ENCODE measurements at regions not wholly inside any gene's neighbourhood (a gene's known extent, or its start where the extent isn't known, plus 50 kb on each side); places are given as distances from the start of the nearest gene placed in this dataset.

- no peak for TF ChIP-seq ZNF202 (tag by site-specific recombination; IDR thresholded peaks at IDR 0.05; ENCODE audit: borderline replicate concordance)
- TF ChIP-seq ZNF560 (tag by site-specific recombination; IDR thresholded peaks at IDR 0.05; ENCODE audit: borderline replicate concordance) = no peak
- TF ChIP-seq PRDM1 (tag by site-specific recombination; IDR thresholded peaks at IDR 0.05) = no peak
- TF ChIP-seq ZNF292 (tag by site-specific recombination; IDR thresholded peaks at IDR 0.05; ENCODE audit: borderline replicate concordance, low read depth) = no peak
- TF ChIP-seq INSM2 (tag by site-specific recombination; IDR thresholded peaks at IDR 0.05) = no peak
- no peak for TF ChIP-seq ZNF623 (tag by site-specific recombination; IDR thresholded peaks at IDR 0.05)
- TF ChIP-seq, protein P1, sequence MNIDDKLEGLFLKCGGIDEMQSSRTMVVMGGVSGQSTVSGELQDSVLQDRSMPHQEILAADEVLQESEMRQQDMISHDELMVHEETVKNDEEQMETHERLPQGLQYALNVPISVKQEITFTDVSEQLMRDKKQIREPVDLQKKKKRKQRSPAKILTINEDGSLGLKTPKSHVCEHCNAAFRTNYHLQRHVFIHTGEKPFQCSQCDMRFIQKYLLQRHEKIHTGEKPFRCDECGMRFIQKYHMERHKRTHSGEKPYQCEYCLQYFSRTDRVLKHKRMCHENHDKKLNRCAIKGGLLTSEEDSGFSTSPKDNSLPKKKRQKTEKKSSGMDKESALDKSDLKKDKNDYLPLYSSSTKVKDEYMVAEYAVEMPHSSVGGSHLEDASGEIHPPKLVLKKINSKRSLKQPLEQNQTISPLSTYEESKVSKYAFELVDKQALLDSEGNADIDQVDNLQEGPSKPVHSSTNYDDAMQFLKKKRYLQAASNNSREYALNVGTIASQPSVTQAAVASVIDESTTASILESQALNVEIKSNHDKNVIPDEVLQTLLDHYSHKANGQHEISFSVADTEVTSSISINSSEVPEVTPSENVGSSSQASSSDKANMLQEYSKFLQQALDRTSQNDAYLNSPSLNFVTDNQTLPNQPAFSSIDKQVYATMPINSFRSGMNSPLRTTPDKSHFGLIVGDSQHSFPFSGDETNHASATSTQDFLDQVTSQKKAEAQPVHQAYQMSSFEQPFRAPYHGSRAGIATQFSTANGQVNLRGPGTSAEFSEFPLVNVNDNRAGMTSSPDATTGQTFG (tag by site-specific recombination; IDR thresholded peaks at IDR 0.05; ENCODE audit: borderline replicate concordance) = no peak
- no peak for TF ChIP-seq ZNF785 (tag by site-specific recombination; IDR thresholded peaks at IDR 0.05)
- no peak for TF ChIP-seq ZNF510 (tag by site-specific recombination; IDR thresholded peaks at IDR 0.05; ENCODE audit: insufficient replicate concordance)
- TF ChIP-seq ZNF621 (tag by site-specific recombination; IDR thresholded peaks at IDR 0.05) = no peak
These were observed 1253.8 kb downstream of the C4orf33 start (continued) for GRCh38 chr4:130349745-130350144.

DNA sequence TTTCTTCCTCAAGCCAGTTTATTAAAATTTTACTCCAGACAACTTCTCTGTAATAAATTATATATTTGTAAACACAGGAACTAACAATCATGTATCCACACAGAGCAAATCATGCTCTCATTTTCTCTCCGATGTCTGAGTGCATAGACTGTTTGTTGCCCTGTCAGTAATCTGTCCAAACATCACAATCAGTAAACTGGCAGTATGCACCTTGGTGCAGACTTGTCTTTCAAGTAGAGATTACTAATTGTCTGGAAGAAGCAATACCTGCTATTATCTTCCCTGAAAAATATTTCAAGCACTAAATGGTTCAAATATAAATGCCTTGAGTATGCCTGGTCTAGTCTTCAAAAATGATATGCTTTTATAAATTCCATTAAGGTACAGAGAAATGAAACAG is 1260.9 kb downstream of the C4orf33 start:
- Histone ChIP-seq H3K4me1 (ENCODE audit: control insufficient read depth, insufficient read depth, low read length) (no peaks in the 10 kb centered on the region), H3K4me3 (ENCODE audit: low read depth, low read length) (no peak overlapping the region), H3K36me3 (ENCODE audit: control insufficient read depth in 2 of 2, insufficient read depth in 1 of 2, low read length in 2 of 2) (no peaks in the 10 kb centered on the region), H3K9me3 (ENCODE audit: control insufficient read depth, insufficient read depth, low read depth, low read length) (no peaks in the 10 kb centered on the region), H3K27ac (ENCODE audit: extremely low read depth, low read depth, low read length) (no peak overlapping the region)
- POLR2A ChIA-PET = no interaction called here
- TF ChIP-seq ZNF335 (tag by site-specific recombination; conservative IDR thresholded peaks at IDR 0.05) (no peak), ZNF341 (tag by site-specific recombination; IDR thresholded peaks at IDR 0.05; ENCODE audit: low read depth) (no peak), ZNF521 (tag by site-specific recombination; IDR thresholded peaks at IDR 0.05) (no peak), ZNF37A (tag by site-specific recombination; IDR thresholded peaks at IDR 0.05) (no peak), ZNF19 (tag by site-specific recombination; IDR thresholded peaks at IDR 0.05; ENCODE audit: low read depth) (no peak)
- CTCF ChIA-PET = no interaction called here

- no peaks in the 10 kb centered on the region for H3K4me1 ChIP-seq (ENCODE audit: control insufficient read depth, insufficient read depth, low read length)
- no peak overlapping the region for H3K27ac ChIP-seq (ENCODE audit: extremely low read depth, low read depth, low read length)
- no peaks in the 10 kb centered on the region for H3K9me3 ChIP-seq (ENCODE audit: control insufficient read depth, insufficient read depth, low read depth, low read length)
- ChIA-PET POLR2A (no interaction called here), CTCF (no interaction called here)
- no peak overlapping the region for H3K4me3 ChIP-seq (ENCODE audit: low read depth, low read length)
- no peaks in the 10 kb centered on the region for H3K36me3 ChIP-seq (ENCODE audit: control insufficient read depth in 2 of 2, insufficient read depth in 1 of 2, low read length in 2 of 2)
- TF ChIP-seq, protein P2, sequence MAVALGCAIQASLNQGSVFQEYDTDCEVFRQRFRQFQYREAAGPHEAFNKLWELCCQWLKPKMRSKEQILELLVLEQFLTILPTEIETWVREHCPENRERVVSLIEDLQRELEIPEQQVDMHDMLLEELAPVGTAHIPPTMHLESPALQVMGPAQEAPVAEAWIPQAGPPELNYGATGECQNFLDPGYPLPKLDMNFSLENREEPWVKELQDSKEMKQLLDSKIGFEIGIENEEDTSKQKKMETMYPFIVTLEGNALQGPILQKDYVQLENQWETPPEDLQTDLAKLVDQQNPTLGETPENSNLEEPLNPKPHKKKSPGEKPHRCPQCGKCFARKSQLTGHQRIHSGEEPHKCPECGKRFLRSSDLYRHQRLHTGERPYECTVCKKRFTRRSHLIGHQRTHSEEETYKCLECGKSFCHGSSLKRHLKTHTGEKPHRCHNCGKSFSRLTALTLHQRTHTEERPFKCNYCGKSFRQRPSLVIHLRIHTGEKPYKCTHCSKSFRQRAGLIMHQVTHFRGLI (tag by site-specific recombination; IDR thresholded peaks at IDR 0.05) = no peak
- TF ChIP-seq ZBTB48 (tag by site-specific recombination; IDR thresholded peaks at IDR 0.05) (no peak), ZSCAN30 (tag by site-specific recombination; IDR thresholded peaks at IDR 0.05) (no peak), BCL11A (tag by site-specific recombination; IDR thresholded peaks at IDR 0.05; ENCODE audit: low read depth) (no peak), ZNF133 (tag by site-specific recombination; IDR thresholded peaks at IDR 0.05) (no peak), BCL11B (tag by site-specific recombination; IDR thresholded peaks at IDR 0.05; ENCODE audit: low read depth) (no peak), ATF2 (tag by site-specific recombination; IDR thresholded peaks at IDR 0.05; ENCODE audit: low read depth) (no peak), PRDM6 (tag by site-specific recombination; IDR thresholded peaks at IDR 0.05) (no peak), ZNF202 (tag by site-specific recombination; IDR thresholded peaks at IDR 0.05; ENCODE audit: borderline replicate concordance) (no peak), ZFP41 (tag by site-specific recombination; IDR thresholded peaks at IDR 0.05; ENCODE audit: borderline replicate concordance) (no peak), ZNF292 (tag by site-specific recombination; IDR thresholded peaks at IDR 0.05; ENCODE audit: borderline replicate concordance, low read depth) (no peak), ZBTB1 (tag by site-specific recombination; IDR thresholded peaks at IDR 0.05) (no peak), WT1 (tag by site-specific recombination; IDR thresholded peaks at IDR 0.05) (no peak)
These were observed 1263.6 kb downstream of the C4orf33 start for GRCh38 chr4:130359542-130359941.

Data from HEK293 (cell line).